ENCODE measurements at regions not wholly inside any gene's neighbourhood (a gene's known extent, or its start where the extent isn't known, plus 50 kb on each side); places are given as distances from the start of the nearest gene placed in this dataset.
"Not testable (repeated sequence)": the region's sequence is repeated elsewhere in the genome, so short reads cannot be mapped to it uniquely, and the experiment has no call there.

DNA sequence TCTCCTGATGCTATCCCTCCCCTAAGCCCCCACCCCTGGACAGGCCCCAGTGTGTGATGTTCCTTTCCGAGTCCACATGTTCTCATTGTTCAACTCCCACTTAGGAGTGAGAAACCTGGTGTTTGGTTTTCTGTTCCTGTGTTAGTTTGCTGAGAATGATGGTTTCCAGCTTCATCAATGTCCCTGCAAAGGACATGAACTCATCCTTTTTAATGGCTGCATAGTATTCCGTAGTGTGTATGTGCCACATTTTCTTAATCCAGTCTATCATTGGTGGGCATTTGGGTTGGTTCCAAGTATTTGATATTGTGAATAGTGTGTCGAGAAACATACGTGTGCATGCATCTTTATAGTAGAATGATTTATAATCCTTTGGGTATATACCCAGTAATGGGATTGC lies 80.0 kb upstream of the SGO1 start:
- H3K9me3 ChIP-seq (ENCODE audit: control insufficient read depth, low read length); H3K4me1 ChIP-seq (ENCODE audit: control insufficient read depth, insufficient read depth, low read length); H3K4me3 ChIP-seq (ENCODE audit: low read length); DNase-seq (ENCODE audit: low read depth); H3K36me3 ChIP-seq (ENCODE audit: control insufficient read depth, insufficient read depth, low read length, severe bottlenecking); H3K27me3 ChIP-seq (replicated peaks; ENCODE audit: control insufficient read depth, insufficient read depth, low read length); H3K9ac ChIP-seq (ENCODE audit: low read length): not testable (repeated sequence)

DNA sequence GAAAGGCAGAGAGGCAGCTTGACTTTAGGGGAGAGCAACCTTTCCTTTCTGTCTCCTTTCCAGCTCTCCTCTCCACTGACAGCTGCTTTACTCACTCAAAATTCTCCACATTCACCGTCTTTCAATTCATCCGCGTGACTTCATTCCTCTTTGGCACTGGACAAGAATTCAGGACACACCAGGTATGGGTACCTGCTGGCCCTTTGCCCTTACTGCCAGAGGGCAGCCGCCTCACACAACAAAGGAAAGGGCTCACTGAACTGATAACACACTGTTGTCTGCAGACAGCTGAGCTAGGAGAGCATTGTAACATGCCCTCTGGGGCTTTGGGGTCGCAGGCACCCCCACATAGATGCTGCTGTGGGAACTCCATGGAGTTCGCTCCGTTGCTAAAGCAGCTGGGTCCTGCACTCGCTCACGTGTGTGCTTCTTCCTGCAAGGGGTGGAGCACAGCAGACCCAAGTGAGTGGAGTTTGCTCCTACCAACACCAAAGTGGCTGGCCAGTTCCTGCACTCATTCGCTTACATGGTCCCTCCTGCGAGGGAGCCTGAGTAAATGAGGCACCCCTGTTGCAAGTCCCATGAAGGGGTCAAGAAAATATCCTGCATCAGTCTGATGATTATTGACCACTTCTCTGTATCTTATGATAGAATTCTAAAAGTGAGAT lies 79.0 kb upstream of the SGO1 start:
- no peaks in the 10 kb centered on the region for H3K36me3 ChIP-seq (ENCODE audit: control insufficient read depth, insufficient read depth, low read length, severe bottlenecking)
- no peaks in the 10 kb centered on the region for H3K4me1 ChIP-seq (ENCODE audit: control insufficient read depth, insufficient read depth, low read length)
- DNase-seq (ENCODE audit: low read depth) = no peak
- H3K27me3 ChIP-seq (replicated peaks; ENCODE audit: control insufficient read depth, insufficient read depth, low read length) = no peaks in the 10 kb centered on the region
- H3K9ac ChIP-seq (ENCODE audit: low read length) = no peak overlapping the region
- no peak overlapping the region for H3K4me3 ChIP-seq (ENCODE audit: low read length)
- H3K9me3 ChIP-seq (ENCODE audit: control insufficient read depth, low read length) = peaks cover 4% of the 10 kb centered on the region

DNA sequence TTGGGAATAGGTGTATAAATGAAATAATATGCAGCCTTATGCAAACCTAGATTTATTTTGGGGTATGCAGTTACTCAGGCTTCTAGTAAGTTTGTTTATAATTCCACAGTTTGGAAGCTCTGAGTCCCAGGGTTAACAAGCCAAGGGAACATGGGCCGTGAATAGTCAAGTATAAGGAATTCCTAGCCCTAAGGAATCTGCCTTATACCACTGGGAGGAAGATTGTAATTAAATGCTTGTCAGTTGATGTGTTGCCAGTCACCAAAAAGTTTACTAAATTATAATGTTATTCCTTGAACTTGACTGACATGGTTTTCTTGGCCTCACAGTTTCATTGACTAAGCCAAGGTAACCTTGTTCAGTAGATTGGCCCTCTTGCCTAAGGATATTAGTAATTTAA lies 72.4 kb upstream of the SGO1 start:
- Histone ChIP-seq H3K36me3 (ENCODE audit: control insufficient read depth, insufficient read depth, low read length, severe bottlenecking) (no peaks in the 10 kb centered on the region), H3K4me3 (ENCODE audit: low read length) (no peak overlapping the region), H3K9ac (ENCODE audit: low read length) (no peak overlapping the region), H3K4me1 (ENCODE audit: control insufficient read depth, insufficient read depth, low read length) (no peaks in the 10 kb centered on the region), H3K9me3 (ENCODE audit: control insufficient read depth, low read length) (no peaks in the 10 kb centered on the region), H3K27me3 (replicated peaks; ENCODE audit: control insufficient read depth, insufficient read depth, low read length) (no peaks in the 10 kb centered on the region)
- DNase-seq (ENCODE audit: low read depth) = no peak

DNA sequence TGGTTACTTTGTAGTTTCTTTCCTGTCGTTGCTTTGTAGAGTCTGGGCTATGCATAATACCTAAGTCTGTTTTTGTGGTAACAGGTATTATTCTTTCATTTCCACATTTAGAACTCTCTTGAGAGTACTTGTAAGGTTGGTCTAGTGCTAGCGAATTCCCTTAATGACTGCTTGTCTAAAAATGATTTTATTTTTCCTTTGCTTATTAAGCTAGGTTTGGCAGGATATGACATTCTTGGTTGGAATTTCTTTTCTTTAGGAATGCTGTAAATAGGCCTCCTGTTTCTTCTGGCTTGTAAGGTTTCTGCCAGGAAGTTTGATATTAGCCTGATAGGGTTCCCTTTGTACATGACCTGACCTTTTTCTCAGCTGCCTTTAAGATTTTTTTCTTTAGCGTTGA lies 70.1 kb upstream of the SGO1 start:
- Histone ChIP-seq H3K9ac (ENCODE audit: low read length) (no peak overlapping the region), H3K36me3 (ENCODE audit: control insufficient read depth, insufficient read depth, low read length, severe bottlenecking) (no peaks in the 10 kb centered on the region), H3K4me3 (ENCODE audit: low read length) (no peak overlapping the region), H3K9me3 (ENCODE audit: control insufficient read depth, low read length) (no peaks in the 10 kb centered on the region), H3K27me3 (replicated peaks; ENCODE audit: control insufficient read depth, insufficient read depth, low read length) (no peaks in the 10 kb centered on the region), H3K4me1 (ENCODE audit: control insufficient read depth, insufficient read depth, low read length) (no peaks in the 10 kb centered on the region)
- no peak for DNase-seq (ENCODE audit: low read depth)

DNA sequence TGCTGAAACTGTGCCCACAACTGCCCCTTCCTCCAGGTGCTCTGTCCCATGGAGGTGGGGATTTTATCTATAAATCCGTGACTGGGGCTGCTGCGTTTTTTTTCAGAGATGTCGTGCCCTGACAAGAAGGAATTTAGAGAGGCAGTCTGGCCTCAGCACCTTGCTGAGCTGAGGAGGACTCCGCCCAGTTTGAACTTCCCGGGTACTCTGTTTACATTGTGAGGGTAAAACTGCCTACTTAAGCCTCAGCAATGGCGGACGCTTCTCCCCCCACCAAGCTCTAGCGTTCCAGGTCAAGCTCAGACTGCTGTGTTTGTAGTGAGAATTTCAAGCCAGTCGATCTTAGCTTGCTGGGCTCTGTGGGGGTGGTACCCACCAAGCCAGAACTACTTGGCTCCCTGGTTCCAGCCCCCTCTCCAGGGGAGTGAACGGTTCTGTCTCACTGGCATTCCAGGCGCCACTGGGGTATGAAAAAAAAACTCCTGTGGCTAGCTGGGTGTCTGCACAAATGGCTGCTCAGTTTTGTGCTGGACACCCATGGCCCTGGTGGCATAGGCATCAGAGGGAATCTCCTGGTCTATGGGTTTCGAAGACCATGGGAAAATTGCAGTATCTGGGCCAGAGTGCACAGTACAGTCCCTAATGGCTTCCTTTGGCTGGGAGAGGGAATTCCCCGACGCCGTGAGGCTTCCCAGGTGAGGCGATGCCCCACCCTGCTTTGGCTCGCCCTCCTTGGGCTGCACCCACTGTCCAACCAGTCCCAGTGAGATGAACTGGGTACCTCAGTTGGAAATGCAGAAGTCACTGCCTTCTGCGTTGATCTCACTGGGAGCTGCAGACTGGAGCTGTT lies 68.5 kb upstream of the SGO1 start:
- Histone ChIP-seq H3K4me3 (ENCODE audit: low read length) (no peak overlapping the region), H3K4me1 (ENCODE audit: control insufficient read depth, insufficient read depth, low read length) (no peaks in the 10 kb centered on the region)
- no peak for DNase-seq (ENCODE audit: low read depth)

DNA sequence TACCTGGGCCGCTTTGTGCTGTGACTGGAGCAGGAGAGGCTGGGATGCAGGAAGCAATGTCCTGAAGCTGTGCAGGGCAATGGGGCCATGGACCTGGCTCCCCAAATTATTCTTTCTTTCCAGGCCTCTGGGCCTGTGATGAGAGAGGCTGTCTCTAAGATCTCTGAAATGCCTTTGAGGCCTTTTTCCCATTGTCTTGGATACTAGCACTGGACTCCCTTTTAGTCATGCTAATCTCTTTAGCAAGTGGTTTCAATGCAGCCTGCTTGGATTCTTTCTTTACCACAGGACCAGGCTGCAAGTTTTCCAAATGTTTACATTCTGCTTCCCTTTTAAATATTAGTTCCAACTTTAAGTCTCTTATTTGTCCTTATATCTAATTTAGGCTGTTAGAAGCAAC lies 64.8 kb upstream of the SGO1 start:
- Histone ChIP-seq H3K27me3 (replicated peaks; ENCODE audit: control insufficient read depth, insufficient read depth, low read length) (no peaks in the 10 kb centered on the region), H3K36me3 (ENCODE audit: control insufficient read depth, insufficient read depth, low read length, severe bottlenecking) (no peaks in the 10 kb centered on the region), H3K9ac (ENCODE audit: low read length) (no peak overlapping the region), H3K9me3 (ENCODE audit: control insufficient read depth, low read length) (no peaks in the 10 kb centered on the region), H3K4me3 (ENCODE audit: low read length) (no peak overlapping the region), H3K4me1 (ENCODE audit: control insufficient read depth, insufficient read depth, low read length) (no peaks in the 10 kb centered on the region)
- DNase-seq (ENCODE audit: low read depth) = no peak

More for the DNA sequence above, 68.5 kb upstream of the SGO1 start:
- H3K9me3 ChIP-seq (ENCODE audit: control insufficient read depth, low read length) = no peaks in the 10 kb centered on the region
- H3K36me3 ChIP-seq (ENCODE audit: control insufficient read depth, insufficient read depth, low read length, severe bottlenecking) = no peaks in the 10 kb centered on the region
- no peak overlapping the region for H3K9ac ChIP-seq (ENCODE audit: low read length)
- H3K27me3 ChIP-seq (replicated peaks; ENCODE audit: control insufficient read depth, insufficient read depth, low read length) = no peaks in the 10 kb centered on the region

DNA sequence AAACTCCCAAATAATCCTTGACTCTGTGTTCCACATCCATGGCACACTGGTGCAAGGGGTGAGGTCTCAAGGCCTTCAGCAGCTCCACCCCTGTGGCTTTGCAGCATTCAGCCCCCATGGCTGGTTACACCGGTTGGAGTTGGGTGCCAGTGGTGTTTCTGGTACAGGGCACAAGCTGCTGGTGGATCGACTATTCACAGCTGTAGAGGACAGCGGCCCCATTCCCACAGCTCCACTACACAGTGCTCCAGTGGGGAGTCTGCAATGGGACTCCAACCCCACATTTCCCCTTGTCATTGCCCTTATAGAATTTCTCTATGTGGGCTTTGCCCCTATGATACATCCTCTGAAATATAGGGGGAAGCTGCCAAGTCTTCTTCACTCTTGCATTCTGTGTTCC lies 64.3 kb upstream of the SGO1 start:
- H3K4me3 ChIP-seq (ENCODE audit: low read length) = no peak overlapping the region
- H3K4me1 ChIP-seq (ENCODE audit: control insufficient read depth, insufficient read depth, low read length) = no peaks in the 10 kb centered on the region
- no peaks in the 10 kb centered on the region for H3K36me3 ChIP-seq (ENCODE audit: control insufficient read depth, insufficient read depth, low read length, severe bottlenecking)
- H3K9me3 ChIP-seq (ENCODE audit: control insufficient read depth, low read length) = no peaks in the 10 kb centered on the region
- no peak for DNase-seq (ENCODE audit: low read depth)
- no peaks in the 10 kb centered on the region for H3K27me3 ChIP-seq (replicated peaks; ENCODE audit: control insufficient read depth, insufficient read depth, low read length)
- H3K9ac ChIP-seq (ENCODE audit: low read length) = no peak overlapping the region

DNA sequence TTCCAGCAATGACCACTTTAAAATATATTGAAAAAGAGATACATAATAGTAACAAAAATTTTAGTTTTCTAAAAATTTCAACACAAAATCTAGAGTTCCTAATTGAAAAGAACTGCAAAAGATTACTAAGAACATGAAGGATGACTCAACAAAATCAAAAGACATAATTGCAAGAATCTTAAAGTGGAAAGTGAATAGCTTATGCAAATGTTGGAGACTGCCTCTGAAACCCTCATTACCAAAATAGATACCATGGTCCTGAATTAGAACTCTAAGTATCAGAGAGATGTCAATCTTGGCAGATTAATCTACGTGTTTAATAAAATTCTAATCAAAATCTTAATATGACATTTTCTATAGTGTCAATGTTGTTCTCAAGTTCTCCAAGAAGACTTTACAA lies 60.7 kb upstream of the SGO1 start:
- H3K9me3 ChIP-seq (ENCODE audit: control insufficient read depth, low read length) = peaks cover 2% of the 10 kb centered on the region
- no peak overlapping the region for H3K9ac ChIP-seq (ENCODE audit: low read length)
- no peaks in the 10 kb centered on the region for H3K27me3 ChIP-seq (replicated peaks; ENCODE audit: control insufficient read depth, insufficient read depth, low read length)
- no peak overlapping the region for H3K4me3 ChIP-seq (ENCODE audit: low read length)
- no peak for DNase-seq (ENCODE audit: low read depth)
- H3K4me1 ChIP-seq (ENCODE audit: control insufficient read depth, insufficient read depth, low read length) = no peaks in the 10 kb centered on the region
- H3K36me3 ChIP-seq (ENCODE audit: control insufficient read depth, insufficient read depth, low read length, severe bottlenecking) = no peaks in the 10 kb centered on the region

DNA sequence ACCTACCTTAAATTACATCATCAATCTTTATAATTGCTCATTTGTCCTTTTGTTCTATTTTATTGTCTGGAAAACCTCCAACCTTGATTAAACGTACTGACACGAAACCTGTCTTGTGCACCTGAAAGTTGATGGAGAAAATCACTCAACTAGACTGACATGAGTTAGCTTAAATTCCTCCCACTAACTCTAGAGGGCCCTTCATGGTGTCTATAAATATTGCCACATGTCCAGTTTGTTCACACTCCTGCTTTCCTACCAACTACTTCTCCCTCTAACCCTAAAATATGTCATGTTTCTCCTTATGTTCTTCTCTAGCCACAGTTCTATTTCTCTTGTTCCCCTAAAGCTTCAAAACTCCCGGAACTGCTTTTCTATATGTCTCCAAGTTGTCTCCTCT lies 59.8 kb upstream of the SGO1 start:
- Histone ChIP-seq H3K9me3 (ENCODE audit: control insufficient read depth, low read length) (peaks cover 2% of the 10 kb centered on the region), H3K9ac (ENCODE audit: low read length) (no peak overlapping the region), H3K4me3 (ENCODE audit: low read length) (no peak overlapping the region), H3K36me3 (ENCODE audit: control insufficient read depth, insufficient read depth, low read length, severe bottlenecking) (no peaks in the 10 kb centered on the region), H3K27me3 (replicated peaks; ENCODE audit: control insufficient read depth, insufficient read depth, low read length) (no peaks in the 10 kb centered on the region), H3K4me1 (ENCODE audit: control insufficient read depth, insufficient read depth, low read length) (no peaks in the 10 kb centered on the region)
- no peak for DNase-seq (ENCODE audit: low read depth)

DNA sequence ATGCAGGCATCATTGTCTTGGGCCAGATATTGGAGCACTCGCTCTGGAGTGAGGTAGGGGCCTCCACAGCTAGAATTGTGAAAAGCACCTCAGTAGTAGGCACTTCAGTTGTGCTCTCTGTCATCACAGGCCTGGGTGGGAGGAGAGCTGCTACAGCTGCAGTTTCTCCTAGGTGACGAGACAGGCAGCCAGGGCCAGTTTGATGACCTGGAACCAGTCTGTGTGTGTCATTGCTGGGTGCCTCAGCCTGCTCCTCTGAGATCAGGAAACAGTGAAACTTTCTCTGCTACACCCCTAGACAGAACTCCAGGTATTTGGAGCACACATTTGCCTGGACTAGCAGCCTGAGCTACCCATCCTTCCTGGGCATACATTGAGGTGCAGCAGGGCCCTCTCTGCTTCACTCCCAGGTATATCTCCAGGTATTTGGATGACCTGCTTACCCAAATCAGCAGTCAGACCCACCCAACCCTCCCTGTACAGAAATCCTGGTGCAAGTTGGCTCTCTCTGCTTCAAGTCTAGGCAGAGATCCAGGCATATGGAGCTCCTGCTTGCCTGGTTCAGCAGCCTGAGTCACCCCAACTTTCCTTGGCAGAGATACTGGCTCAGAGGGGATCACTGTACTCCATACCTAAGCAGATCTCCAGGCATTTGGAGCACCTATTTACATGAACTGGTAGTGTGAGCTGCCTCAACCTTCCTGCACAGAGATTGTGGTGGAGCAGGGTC lies 54.3 kb upstream of the SGO1 start:
- no peaks in the 10 kb centered on the region for H3K36me3 ChIP-seq (ENCODE audit: control insufficient read depth, insufficient read depth, low read length, severe bottlenecking)
- H3K9me3 ChIP-seq (ENCODE audit: control insufficient read depth, low read length) = peaks cover 2% of the 10 kb centered on the region
- no peaks in the 10 kb centered on the region for H3K27me3 ChIP-seq (replicated peaks; ENCODE audit: control insufficient read depth, insufficient read depth, low read length)

DNA sequence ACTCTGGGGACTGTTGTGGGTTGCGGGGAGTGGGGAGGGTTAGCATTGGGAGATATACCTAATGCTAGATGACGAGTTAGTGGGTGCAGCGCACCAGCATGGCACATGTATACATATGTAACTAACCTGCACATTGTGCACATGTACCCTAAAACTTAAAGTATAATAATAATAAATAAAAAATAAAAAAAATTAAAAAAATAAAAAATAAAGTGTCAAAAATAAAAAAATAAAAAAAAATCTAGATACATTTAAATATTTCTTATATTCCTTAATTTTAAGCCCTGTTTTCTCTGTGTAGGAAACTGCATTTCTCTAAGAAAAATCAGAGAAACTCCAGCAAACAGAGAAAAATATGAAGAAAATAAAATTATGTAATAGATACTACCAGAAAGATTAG lies 52.2 kb upstream of the SGO1 start:
- not testable (repeated sequence) for H3K36me3 ChIP-seq (ENCODE audit: control insufficient read depth, insufficient read depth, low read length, severe bottlenecking); H3K27me3 ChIP-seq (replicated peaks; ENCODE audit: control insufficient read depth, insufficient read depth, low read length); H3K4me1 ChIP-seq (ENCODE audit: control insufficient read depth, insufficient read depth, low read length); H3K9ac ChIP-seq (ENCODE audit: low read length); H3K4me3 ChIP-seq (ENCODE audit: low read length); H3K9me3 ChIP-seq (ENCODE audit: control insufficient read depth, low read length); DNase-seq (ENCODE audit: low read depth)

More for the DNA sequence above, 54.3 kb upstream of the SGO1 start:
- Histone ChIP-seq H3K4me1 (ENCODE audit: control insufficient read depth, insufficient read depth, low read length) (no peaks in the 10 kb centered on the region), H3K9ac (ENCODE audit: low read length) (no peak overlapping the region), H3K4me3 (ENCODE audit: low read length) (no peak overlapping the region)
- DNase-seq (ENCODE audit: low read depth) = no peak
